ENCODE measurements at regions not wholly inside any gene's neighbourhood (a gene's known extent, or its start where the extent isn't known, plus 50 kb on each side); places are given as distances from the start of the nearest gene placed in this dataset.

DNA sequence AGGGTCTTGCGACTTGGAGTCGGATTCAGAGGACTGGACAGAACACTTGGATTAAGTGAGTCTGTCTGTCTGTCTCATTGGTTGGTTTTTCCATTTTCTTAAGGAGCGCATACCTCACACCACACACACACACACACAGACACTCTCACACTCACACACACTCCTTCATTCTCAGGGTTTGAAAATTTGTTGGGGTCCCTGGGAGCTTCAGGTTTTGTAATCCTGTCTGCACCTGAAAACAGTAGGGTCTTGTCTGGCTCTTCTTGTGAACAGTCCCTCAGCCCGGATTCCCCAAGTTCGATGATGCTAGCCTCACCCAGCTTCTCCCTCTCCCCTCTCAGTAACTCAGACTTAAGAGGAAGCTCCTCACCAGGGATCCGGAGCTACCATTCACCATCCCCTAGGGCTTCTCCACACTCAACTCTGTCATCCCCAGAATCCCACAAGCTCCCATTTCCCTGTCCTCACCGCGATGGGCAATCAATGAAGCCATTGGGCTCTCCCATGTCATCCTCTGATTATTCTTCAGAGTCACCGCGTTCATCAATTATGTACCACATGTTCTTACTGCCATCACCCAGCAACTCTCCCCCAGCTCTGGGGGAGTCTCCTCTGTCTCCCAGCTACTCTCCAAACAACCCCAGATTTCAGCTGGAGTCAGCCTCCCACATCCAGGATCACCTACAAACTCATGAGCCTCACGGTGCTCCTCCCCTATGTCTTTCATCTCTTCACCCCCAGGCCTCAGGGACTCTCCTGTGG is 1530.9 kb upstream of the TPTE start:
- WGBS, 4 donors = 53 to 59% (median 57%) methylated on average over 11 of the region's 11 CpGs
- Histone ChIP-seq H3K4me1 (no peaks in the 10 kb centered on the region), H3K9me3 (peaks cover 0 to 49% (median 0%) of the 10 kb centered on the region in 12 donors), H3K4me3 (no peak overlapping the region), H3K27me3 (peaks cover 0 to 59% (median 39%) of the 10 kb centered on the region in 9 donors), H3K27ac (no peak overlapping the region), H3K36me3 (no peaks in the 10 kb centered on the region)
- no peak for TF ChIP-seq POLR2A (IDR thresholded peaks at IDR 0.05)
- TF ChIP-seq, protein P1, sequence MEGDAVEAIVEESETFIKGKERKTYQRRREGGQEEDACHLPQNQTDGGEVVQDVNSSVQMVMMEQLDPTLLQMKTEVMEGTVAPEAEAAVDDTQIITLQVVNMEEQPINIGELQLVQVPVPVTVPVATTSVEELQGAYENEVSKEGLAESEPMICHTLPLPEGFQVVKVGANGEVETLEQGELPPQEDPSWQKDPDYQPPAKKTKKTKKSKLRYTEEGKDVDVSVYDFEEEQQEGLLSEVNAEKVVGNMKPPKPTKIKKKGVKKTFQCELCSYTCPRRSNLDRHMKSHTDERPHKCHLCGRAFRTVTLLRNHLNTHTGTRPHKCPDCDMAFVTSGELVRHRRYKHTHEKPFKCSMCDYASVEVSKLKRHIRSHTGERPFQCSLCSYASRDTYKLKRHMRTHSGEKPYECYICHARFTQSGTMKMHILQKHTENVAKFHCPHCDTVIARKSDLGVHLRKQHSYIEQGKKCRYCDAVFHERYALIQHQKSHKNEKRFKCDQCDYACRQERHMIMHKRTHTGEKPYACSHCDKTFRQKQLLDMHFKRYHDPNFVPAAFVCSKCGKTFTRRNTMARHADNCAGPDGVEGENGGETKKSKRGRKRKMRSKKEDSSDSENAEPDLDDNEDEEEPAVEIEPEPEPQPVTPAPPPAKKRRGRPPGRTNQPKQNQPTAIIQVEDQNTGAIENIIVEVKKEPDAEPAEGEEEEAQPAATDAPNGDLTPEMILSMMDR (IDR thresholded peaks at IDR 0.05) = no peak
- no peak for DNase-seq
- intact Hi-C loops (cut with DNase I) = no loop called here
- peak in 3 of 4 donors; percentile 27 to 49 (median 41) for ATAC-seq

DNA sequence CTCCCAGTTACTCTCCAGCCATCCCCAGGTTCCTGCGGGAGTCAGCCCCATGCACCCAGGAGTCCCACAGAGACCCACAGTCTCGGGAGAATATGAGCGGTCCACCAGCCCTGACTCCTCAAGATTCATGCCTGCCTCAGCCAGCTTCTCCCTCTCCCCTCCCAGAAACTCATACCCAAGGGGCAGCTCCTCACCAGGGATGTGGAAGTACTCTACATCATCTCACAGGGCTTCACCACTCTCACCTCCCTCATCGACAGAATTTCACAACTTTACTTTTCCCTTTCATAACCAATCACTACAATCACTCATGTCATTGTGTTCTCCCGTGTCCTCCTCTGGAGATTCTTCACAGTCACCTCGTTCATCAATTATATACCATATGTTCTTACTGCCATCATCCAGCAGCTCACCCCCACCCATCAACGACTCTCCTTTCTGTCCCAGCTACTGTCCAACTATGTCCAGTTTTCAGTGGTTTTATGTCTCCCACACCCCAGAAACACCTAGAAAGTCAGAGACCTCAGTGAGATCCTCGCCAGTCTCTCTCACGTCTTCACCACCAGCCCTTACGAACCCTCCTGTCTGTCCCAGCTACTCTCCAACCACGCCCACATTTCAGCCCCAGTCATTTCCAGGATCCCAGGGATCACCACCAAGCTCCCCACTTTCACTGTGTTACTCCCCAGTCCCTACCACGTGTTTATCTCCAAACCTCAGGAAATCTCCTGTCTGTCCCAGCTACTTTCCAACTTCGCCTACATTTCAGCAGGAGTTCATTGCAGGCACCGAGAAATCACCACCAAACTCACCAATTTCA is 1530.1 kb upstream of the TPTE start:
- intact Hi-C loops (cut with DNase I) = no loop called here
- TF ChIP-seq, protein P1 (IDR thresholded peaks at IDR 0.05) = no peak

DNA sequence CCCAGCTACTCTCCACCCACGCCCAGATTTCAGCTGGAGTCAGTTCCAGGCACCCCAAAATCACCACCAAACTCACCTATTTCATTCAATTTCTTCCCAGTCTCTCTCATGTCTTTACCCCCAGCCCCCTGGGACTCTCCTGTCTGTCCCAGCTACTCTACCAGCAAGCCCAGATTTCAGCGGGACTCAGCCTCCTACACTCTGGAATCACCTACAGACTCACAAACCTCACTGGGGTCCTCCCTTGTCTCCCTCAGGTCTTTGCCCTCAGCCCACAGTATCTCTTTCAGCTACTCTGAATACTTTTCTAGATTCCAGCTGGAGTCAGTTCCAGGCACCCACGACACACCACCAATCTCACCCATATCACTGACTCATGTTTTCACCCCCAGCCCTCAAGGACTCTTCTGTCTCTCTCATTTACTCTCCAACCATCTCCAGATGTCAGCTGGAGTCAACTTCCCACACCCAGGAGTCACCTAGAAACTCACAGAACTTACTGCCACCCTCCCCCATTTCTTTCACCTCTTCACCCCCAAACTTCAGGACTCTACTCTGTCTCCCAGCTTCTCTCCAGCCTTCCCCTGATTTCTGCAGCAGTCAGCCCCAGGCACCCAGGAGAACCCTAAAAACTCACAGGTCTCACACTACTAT is 1529.3 kb upstream of the TPTE start:
- no peak for ATAC-seq
- Histone ChIP-seq H3K27me3 (peaks cover 0 to 63% (median 39%) of the 10 kb centered on the region in 9 donors), H3K9me3 (peaks cover 0 to 57% (median 0%) of the 10 kb centered on the region in 12 donors), H3K4me1 (no peaks in the 10 kb centered on the region), H3K36me3 (no peaks in the 10 kb centered on the region), H3K4me3 (no peak overlapping the region), H3K27ac (no peak overlapping the region)
- intact Hi-C loops (cut with DNase I) = no loop called here
- WGBS, 4 donors = 39 to 48% (median 45%) methylated on average over 3 of the region's 3 CpGs
- no peak for TF ChIP-seq POLR2A (IDR thresholded peaks at IDR 0.05)
- TF ChIP-seq, protein P1 (IDR thresholded peaks at IDR 0.05) = no peak
- no peak for DNase-seq

More for the DNA sequence above, 1530.1 kb upstream of the TPTE start:
- peaks cover 0 to 62% (median 39%) of the 10 kb centered on the region in 9 donors for H3K27me3 ChIP-seq
- no peak for ATAC-seq
- H3K4me3 ChIP-seq = no peak overlapping the region
- peaks cover 0 to 57% (median 0%) of the 10 kb centered on the region in 12 donors for H3K9me3 ChIP-seq
- no peak for DNase-seq
- no peaks in the 10 kb centered on the region for H3K36me3 ChIP-seq
- H3K4me1 ChIP-seq = no peaks in the 10 kb centered on the region
- H3K27ac ChIP-seq = no peak overlapping the region
- WGBS, 4 donors = 53 to 56% (median 55%) methylated on average over 14 of the region's 14 CpGs

Data from heart left ventricle (tissue), 16 donors.